HepG2 (cell line): ENCODE measurements at regions not wholly inside any gene's neighbourhood (a gene's known extent, or its start where the extent isn't known, plus 50 kb on each side); places are given as distances from the start of the nearest gene placed in this dataset.

ENCODE experiments used
- ATAC-seq: fragments of 200-7000 bp; cut with Tn5 transposase; 3 replicates; pipeline ENCODE4 v1.9.1; 2020; ENCODE audit warnings: mild to moderate bottlenecking, moderate library complexity
- BruUV-seq: library from RNA; stranded (reverse); fragments of 400-500 nt; replicated peaks from 2 replicates; lab custom pipeline; 2021; lab: Mats Ljungman, UMichigan
- CTCF ChIA-PET: fragments of 300-600 bp; formaldehyde crosslinking; extraction: SDS; loops from one replicate; lab custom pipeline; 2021; ENCODE audit warnings: low total read pairs, inconsistent platforms, low intra/inter-chr PET ratio; lab: Yijun Ruan, JAX
- POLR2A ChIA-PET: fragments of 350-600 bp; sonication (Branson Sonifier 250); formaldehyde crosslinking; loops from one replicate; lab custom pipeline; 2020; ENCODE audit warnings: antibody characterized with exemption, inconsistent platforms; lab: Yijun Ruan, JAX
- DNase-seq: peaks from one replicate; pipeline ENCODE4 v3.0.0-alpha.2; 2015; ENCODE audit warnings: low spot score
- FAIRE-seq: peaks from 3 replicates; lab custom pipeline; 2011; peaks lifted over from hg19 to GRCh38; lab: Jason Lieb, UNC
- H2AFZ ChIP-seq: one replicate; pipeline ENCODE4 v1.6.1; 2011; ENCODE audit warnings: low read length, inconsistent platforms
- H3K27ac ChIP-seq: fragments of 300-600 bp; 3 replicates; pipeline ENCODE4 v1.8.0; 2011; ENCODE audit warnings: mixed run types, mild to moderate bottlenecking, mixed read lengths, low read length, inconsistent platforms; ENCODE audit not compliant: insufficient read depth; ENCODE audit errors: extremely low read length
- H3K27me3 ChIP-seq, 2 experiments: fragments of 200-600 bp in 1 of 2; 2 replicates in 1 of 2; 3 replicates in 1 of 2; pipeline versions ENCODE4 v1.6.0 to v1.8.0; 2011; ENCODE audit warnings: low read length in 2 of 2, mild to moderate bottlenecking in 2 of 2, moderate library complexity in 2 of 2, inconsistent platforms in 1 of 2; ENCODE audit not compliant: insufficient read depth in 2 of 2, control insufficient read depth in 1 of 2
- H3K36me3 ChIP-seq, 2 experiments: fragments of 200-600 bp in 1 of 2; replicated peaks in 1 of 2; 2 replicates in 1 of 2; 3 replicates in 1 of 2; pipeline versions ENCODE4 v1.5.1 to v1.8.0; 2011; ENCODE audit warnings: low read length in 2 of 2, inconsistent platforms in 1 of 2; ENCODE audit not compliant: insufficient read depth in 2 of 2, control insufficient read depth in 1 of 2
- H3K4me1 ChIP-seq: 2 replicates; pipeline ENCODE4 v1.5.1; 2012; ENCODE audit warnings: low read length, inconsistent platforms; ENCODE audit not compliant: insufficient read depth
- H3K4me2 ChIP-seq: 2 replicates; pipeline ENCODE4 v1.6.0; 2011; ENCODE audit warnings: low read depth, low read length, inconsistent platforms
- H3K4me3 ChIP-seq, 3 experiments: fragments of 200-600 bp in 1 of 3; sonication (generic), shearing (Covaris generic) in 1 of 3; replicated peaks in 1 of 3; 2 replicates each; pipeline ENCODE4 v1.5.1; 2011 to 2016; ENCODE audit warnings: low read length in 3 of 3, inconsistent platforms in 2 of 3, low read depth in 2 of 3, mild to moderate bottlenecking in 2 of 3, control low read depth in 1 of 3, mixed read lengths in 1 of 3; ENCODE audit not compliant: insufficient read depth in 1 of 3
- H3K79me2 ChIP-seq: one replicate; pipeline ENCODE4 v1.6.1; 2011; ENCODE audit warnings: low read length, inconsistent platforms; ENCODE audit not compliant: insufficient read depth
- H3K9ac ChIP-seq: 2 replicates; pipeline ENCODE4 v1.6.0; 2011; ENCODE audit warnings: mild to moderate bottlenecking, low read depth, low read length, inconsistent platforms; ENCODE audit not compliant: insufficient read depth
- H3K9me3 ChIP-seq: 2 replicates; pipeline ENCODE4 v1.5.1; 2012; ENCODE audit warnings: mild to moderate bottlenecking, low read length
- H4K20me1 ChIP-seq: 2 replicates; pipeline ENCODE4 v1.6.0; 2011; ENCODE audit warnings: inconsistent platforms, mild to moderate bottlenecking, low read length, moderate library complexity; ENCODE audit not compliant: insufficient read depth
- ARNT2 ChIP-seq: sonication (generic); formaldehyde crosslinking; IDR thresholded peaks from 2 replicates; pipeline ENCODE4 v1.8.0; 2022; ENCODE audit warnings: mild to moderate bottlenecking, low read depth, missing genetic modification reagents, moderate library complexity
- ERF ChIP-seq: IDR thresholded peaks from 2 replicates; pipeline ENCODE4 v1.6.1; 2018; ENCODE audit warnings: missing biosample characterization, missing genetic modification reagents
- MBD4 ChIP-seq: IDR thresholded peaks from 2 replicates; pipeline ENCODE4 v1.6.1; 2012; ENCODE audit warnings: low read length, inconsistent platforms, borderline replicate concordance
- MYNN ChIP-seq: sonication (generic); formaldehyde crosslinking; IDR thresholded peaks from 2 replicates; pipeline ENCODE4 v1.4.0; 2020; ENCODE audit warnings: mild to moderate bottlenecking, low read depth, missing genetic modification reagents
- NKX3-1 ChIP-seq: sonication (generic); formaldehyde crosslinking; IDR thresholded peaks from 2 replicates; pipeline ENCODE4 v1.5.0; 2020; ENCODE audit warnings: missing genetic modification reagents
- ZNF414 ChIP-seq: sonication (generic); formaldehyde crosslinking; IDR thresholded peaks from 2 replicates; pipeline ENCODE4 v1.5.0; 2020; ENCODE audit warnings: missing genetic modification reagents
- ZNF704 ChIP-seq: sonication (generic); formaldehyde crosslinking; IDR thresholded peaks from 2 replicates; pipeline ENCODE4 v1.8.1; 2023; ENCODE audit warnings: mild to moderate bottlenecking, inconsistent platforms, moderate library complexity, missing genetic modification reagents, borderline replicate concordance
- ZNF841 ChIP-seq: sonication (generic); formaldehyde crosslinking; IDR thresholded peaks from 2 replicates; pipeline ENCODE4 v1.8.1; 2023; ENCODE audit warnings: missing genetic modification reagents, borderline replicate concordance
- ZSCAN5A ChIP-seq: sonication (generic); formaldehyde crosslinking; IDR thresholded peaks from 2 replicates; pipeline ENCODE4 v1.8.0; 2022; ENCODE audit warnings: mild to moderate bottlenecking, missing genetic modification reagents, borderline replicate concordance
- WGBS: methylation state at CpG from one replicate; pipeline ENCODE4 v1.1.6; 2017; ENCODE audit warnings: low lambda C conversion rate; 5-methylcytosine and 5-hydroxymethylcytosine counted together
- in situ Hi-C: cut with HindIII; loops from 2 replicates; pipeline ENCODE4 v1.10.0; 2017; ENCODE audit warnings: low pct_unique_long_range_greater_than_20kb; ENCODE audit not compliant: extremely low pct_ligation_motif_present
- intact Hi-C: fragments of 100-400 bp; cut with micrococcal nuclease; formaldehyde crosslinking; loops from one replicate; pipeline ENCODE4 v1.10.0; 2022; ENCODE audit not compliant: unreplicated experiment
- TF ChIP-seq, protein P1 (sequence below): sonication (generic); formaldehyde crosslinking; IDR thresholded peaks from 2 replicates; pipeline ENCODE4 v1.5.0; 2020; ENCODE audit warnings: mild to moderate bottlenecking, missing genetic modification reagents, moderate library complexity

DNA sequence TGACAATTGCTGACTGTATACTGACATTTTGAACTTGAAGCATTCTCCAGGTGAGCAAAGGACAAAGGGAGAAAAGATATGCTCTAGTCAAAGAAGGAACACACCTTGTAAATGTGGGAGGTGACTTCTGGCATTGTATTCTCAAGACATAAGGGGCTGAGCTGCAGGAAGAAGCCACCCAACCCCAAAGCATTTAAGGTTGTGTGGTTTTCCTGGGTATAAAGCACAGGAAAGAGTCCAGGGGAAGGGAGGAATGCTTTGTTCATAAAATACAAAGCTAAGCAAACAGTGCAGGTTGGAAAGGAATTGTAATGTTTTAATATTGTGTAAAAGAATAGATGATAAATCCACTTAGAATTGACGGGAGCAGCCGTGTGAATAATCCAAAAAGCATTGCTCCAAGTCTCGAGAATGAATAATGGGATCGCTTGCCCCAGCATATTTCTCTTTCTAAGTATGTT, 102.4 kb upstream of the LRIG1 start:
- DNase-seq (no peak), ATAC-seq (no peak), FAIRE-seq (no peak)
- no peak overlapping the region for H3K4me2 ChIP-seq
- BruUV-seq: no TSS peak
- no peak overlapping the region for H3K9ac ChIP-seq
- in situ Hi-C loops (no loop called here), intact Hi-C loops (no loop called here)
- H3K27me3 ChIP-seq: peaks cover 3 to 5% of the 10 kb centered on the region in 2 experiments; a peak in 2 of 5 replicates
- no peaks in the 10 kb centered on the region for H3K9me3 ChIP-seq
- no peak overlapping the region for H3K27ac ChIP-seq
- no peak for TF ChIP-seq ZNF704 (CRISPR knock-in tag)
- TF ChIP-seq ZNF414 (CRISPR knock-in tag): no peak
- TF ChIP-seq ERF (CRISPR knock-in tag): no peak
- TF ChIP-seq ZSCAN5A (CRISPR knock-in tag): no peak
- no peak for TF ChIP-seq MBD4
- TF ChIP-seq, protein P1, sequence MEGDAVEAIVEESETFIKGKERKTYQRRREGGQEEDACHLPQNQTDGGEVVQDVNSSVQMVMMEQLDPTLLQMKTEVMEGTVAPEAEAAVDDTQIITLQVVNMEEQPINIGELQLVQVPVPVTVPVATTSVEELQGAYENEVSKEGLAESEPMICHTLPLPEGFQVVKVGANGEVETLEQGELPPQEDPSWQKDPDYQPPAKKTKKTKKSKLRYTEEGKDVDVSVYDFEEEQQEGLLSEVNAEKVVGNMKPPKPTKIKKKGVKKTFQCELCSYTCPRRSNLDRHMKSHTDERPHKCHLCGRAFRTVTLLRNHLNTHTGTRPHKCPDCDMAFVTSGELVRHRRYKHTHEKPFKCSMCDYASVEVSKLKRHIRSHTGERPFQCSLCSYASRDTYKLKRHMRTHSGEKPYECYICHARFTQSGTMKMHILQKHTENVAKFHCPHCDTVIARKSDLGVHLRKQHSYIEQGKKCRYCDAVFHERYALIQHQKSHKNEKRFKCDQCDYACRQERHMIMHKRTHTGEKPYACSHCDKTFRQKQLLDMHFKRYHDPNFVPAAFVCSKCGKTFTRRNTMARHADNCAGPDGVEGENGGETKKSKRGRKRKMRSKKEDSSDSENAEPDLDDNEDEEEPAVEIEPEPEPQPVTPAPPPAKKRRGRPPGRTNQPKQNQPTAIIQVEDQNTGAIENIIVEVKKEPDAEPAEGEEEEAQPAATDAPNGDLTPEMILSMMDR (CRISPR knock-in tag): no peak
- TF ChIP-seq ARNT2 (CRISPR knock-in tag): no peak
- TF ChIP-seq ZNF841: no peak
- TF ChIP-seq NKX3-1 (CRISPR knock-in tag): no peak
- no peak for TF ChIP-seq MYNN
- H3K79me2 ChIP-seq: no peaks in the 10 kb centered on the region
- no peak overlapping the region for H3K4me3 ChIP-seq
- H2AFZ ChIP-seq: no peak overlapping the region
- no peaks in the 10 kb centered on the region for H3K36me3 ChIP-seq
- no peaks in the 10 kb centered on the region for H3K4me1 ChIP-seq
- ChIA-PET POLR2A (no interaction called here), CTCF (no interaction called here)
- no peaks in the 10 kb centered on the region for H4K20me1 ChIP-seq
- 48% methylated on average over 4 of the region's 4 CpGs for WGBS
